ENCODE measurements at regions not wholly inside any gene's neighbourhood (a gene's known extent, or its start where the extent isn't known, plus 50 kb on each side); places are given as distances from the start of the nearest gene placed in this dataset.
"Not testable (repeated sequence)": the region's sequence is repeated elsewhere in the genome, so short reads cannot be mapped to it uniquely, and the experiment has no call there.

DNA sequence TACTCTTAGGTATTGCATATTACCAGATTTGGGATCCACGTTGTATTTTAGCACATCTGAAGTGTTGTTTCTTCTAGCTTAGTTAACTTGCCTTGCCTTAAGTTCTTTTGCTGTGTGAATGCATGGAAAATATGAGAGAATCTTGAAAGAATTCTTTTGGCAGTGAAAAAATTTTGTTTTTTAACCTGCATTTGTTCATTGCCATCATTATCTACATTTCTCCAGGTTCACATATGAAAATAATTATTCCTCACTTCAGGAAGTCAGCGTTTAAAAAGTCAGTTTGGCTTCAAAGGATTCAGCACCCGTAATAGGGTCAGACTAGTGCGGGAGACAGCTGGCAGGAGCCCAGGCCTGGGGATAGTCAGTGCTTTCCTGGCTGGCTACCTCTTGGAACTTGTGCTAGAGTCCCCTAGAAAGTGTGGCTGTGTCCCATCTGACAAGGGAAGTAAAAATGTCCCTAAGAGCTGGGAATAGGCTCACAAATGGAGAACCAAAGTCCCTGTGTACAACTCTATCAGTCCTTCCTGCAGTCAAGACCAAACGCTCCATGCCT lies 251.9 kb upstream of the KLF3 start:
- peaks cover 3% of the 10 kb centered on the region for H3K27me3 Mint-ChIP-seq (ENCODE audit: unreplicated experiment)
- H3K9me3 Mint-ChIP-seq (ENCODE audit: unreplicated experiment) = no peaks in the 10 kb centered on the region
- TF ChIP-seq, protein P1, sequence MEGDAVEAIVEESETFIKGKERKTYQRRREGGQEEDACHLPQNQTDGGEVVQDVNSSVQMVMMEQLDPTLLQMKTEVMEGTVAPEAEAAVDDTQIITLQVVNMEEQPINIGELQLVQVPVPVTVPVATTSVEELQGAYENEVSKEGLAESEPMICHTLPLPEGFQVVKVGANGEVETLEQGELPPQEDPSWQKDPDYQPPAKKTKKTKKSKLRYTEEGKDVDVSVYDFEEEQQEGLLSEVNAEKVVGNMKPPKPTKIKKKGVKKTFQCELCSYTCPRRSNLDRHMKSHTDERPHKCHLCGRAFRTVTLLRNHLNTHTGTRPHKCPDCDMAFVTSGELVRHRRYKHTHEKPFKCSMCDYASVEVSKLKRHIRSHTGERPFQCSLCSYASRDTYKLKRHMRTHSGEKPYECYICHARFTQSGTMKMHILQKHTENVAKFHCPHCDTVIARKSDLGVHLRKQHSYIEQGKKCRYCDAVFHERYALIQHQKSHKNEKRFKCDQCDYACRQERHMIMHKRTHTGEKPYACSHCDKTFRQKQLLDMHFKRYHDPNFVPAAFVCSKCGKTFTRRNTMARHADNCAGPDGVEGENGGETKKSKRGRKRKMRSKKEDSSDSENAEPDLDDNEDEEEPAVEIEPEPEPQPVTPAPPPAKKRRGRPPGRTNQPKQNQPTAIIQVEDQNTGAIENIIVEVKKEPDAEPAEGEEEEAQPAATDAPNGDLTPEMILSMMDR (IDR thresholded peaks at IDR 0.05; ENCODE audit: unreplicated experiment) = no peak
- peaks cover 21% of the 10 kb centered on the region for H3K4me1 Mint-ChIP-seq (ENCODE audit: unreplicated experiment)
- DNase-seq (ENCODE audit: low spot score) = no peak
- no peak overlapping the region for H3K4me3 Mint-ChIP-seq (ENCODE audit: unreplicated experiment)
- no peaks in the 10 kb centered on the region for H3K36me3 Mint-ChIP-seq (ENCODE audit: low read depth, unreplicated experiment)
- no peak overlapping the region for H3K27ac Mint-ChIP-seq (ENCODE audit: unreplicated experiment)

DNA sequence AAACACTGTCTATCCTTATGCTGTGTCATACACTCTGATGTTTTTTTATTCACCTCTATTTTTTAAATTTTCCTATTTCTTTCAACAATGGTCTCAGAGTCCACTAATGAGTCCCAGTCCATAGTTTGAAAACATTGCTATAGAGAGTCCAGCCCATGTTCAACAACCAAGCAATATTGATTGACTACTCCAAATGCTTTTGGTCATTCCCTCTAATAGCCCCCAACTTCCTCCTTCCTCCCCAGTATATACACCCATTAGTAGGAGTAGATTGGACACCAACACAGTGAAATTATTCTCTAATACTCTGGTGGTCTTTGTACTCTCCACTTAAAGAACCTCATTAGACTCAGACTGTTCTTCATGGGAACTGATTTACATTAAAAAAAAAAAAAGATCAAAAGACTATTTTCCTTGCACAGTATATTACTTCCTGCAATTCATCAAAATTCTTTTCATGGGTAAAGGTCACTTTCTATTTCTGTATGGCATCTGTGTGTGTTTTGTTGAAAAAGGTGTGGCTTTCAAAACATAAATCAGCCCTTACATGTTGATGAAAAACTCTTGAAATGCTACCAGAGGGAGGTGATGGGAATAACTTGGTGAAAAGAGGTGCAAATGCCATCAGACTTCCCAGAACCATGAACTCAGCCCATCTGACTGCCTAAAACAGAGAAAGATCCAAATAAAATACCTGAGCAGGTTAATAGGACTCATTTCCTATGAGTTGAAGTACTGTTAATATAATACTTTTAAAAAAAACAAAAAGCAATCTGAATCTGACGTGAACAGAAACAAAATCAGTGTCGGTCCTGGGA lies 250.3 kb upstream of the KLF3 start:
- DNase-seq (ENCODE audit: low spot score) = no peak
- H3K9me3 Mint-ChIP-seq (ENCODE audit: unreplicated experiment) = no peaks in the 10 kb centered on the region
- TF ChIP-seq, protein P1 (IDR thresholded peaks at IDR 0.05; ENCODE audit: unreplicated experiment) = no peak
- peaks cover 4% of the 10 kb centered on the region for H3K36me3 Mint-ChIP-seq (ENCODE audit: low read depth, unreplicated experiment)
- no peak overlapping the region for H3K4me3 Mint-ChIP-seq (ENCODE audit: unreplicated experiment)
- H3K4me1 Mint-ChIP-seq (ENCODE audit: unreplicated experiment) = peaks cover 21% of the 10 kb centered on the region
- H3K27me3 Mint-ChIP-seq (ENCODE audit: unreplicated experiment) = peaks cover 3% of the 10 kb centered on the region
- H3K27ac Mint-ChIP-seq (ENCODE audit: unreplicated experiment) = no peak overlapping the region

DNA sequence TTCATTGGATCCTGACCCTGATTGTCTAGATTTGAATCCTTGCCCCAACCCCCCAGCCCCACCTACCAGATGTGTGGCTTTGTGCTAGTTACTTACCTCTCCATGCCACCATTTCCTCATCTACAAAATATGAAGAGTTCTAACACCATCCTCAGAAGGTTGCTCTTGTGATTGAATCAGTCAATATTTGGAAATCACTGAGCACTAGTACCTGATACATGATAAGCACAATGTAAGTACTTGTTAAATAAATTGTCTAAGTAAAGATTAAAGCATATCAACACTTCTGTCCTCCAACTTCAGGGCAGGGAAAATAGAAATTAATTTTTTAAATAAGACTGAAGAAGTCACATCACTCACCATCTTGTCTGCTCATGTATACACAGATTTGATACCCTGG lies 249.6 kb upstream of the KLF3 start:
- Mint-ChIP-seq H3K4me1 (ENCODE audit: unreplicated experiment) (peaks cover 21% of the 10 kb centered on the region), H3K27me3 (ENCODE audit: unreplicated experiment) (peaks cover 3% of the 10 kb centered on the region), H3K4me3 (ENCODE audit: unreplicated experiment) (no peak overlapping the region), H3K27ac (ENCODE audit: unreplicated experiment) (no peak overlapping the region), H3K9me3 (ENCODE audit: unreplicated experiment) (no peaks in the 10 kb centered on the region), H3K36me3 (ENCODE audit: low read depth, unreplicated experiment) (peaks cover 5% of the 10 kb centered on the region)
- TF ChIP-seq, protein P1 (IDR thresholded peaks at IDR 0.05; ENCODE audit: unreplicated experiment) = no peak
- no peak for DNase-seq (ENCODE audit: low spot score)

DNA sequence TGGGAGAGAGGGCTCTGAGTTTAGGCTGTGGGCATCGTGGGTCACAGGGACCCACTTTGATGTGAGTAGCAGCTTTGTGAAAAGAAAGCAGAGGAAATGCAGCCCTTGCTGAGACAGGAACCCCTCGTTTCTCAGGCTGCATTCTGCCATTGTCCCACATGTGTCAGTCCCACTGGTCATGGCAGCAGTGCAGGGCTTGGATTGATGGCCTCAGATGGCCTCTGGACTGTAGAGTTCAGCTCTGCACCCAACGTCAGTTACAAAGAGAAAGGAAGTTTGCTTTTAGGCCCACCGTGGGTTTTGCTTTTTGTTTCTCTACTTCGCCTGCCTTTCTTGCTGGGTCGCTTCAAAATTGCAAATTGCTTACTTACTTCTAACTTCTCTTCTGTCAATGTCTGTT lies 248.3 kb upstream of the KLF3 start:
- Mint-ChIP-seq H3K4me3 (ENCODE audit: unreplicated experiment) (no peak overlapping the region), H3K9me3 (ENCODE audit: unreplicated experiment) (no peaks in the 10 kb centered on the region), H3K4me1 (ENCODE audit: unreplicated experiment) (peaks cover 17% of the 10 kb centered on the region), H3K36me3 (ENCODE audit: low read depth, unreplicated experiment) (peaks cover 5% of the 10 kb centered on the region), H3K27me3 (ENCODE audit: unreplicated experiment) (no peaks in the 10 kb centered on the region), H3K27ac (ENCODE audit: unreplicated experiment) (no peak overlapping the region)
- TF ChIP-seq, protein P1 (IDR thresholded peaks at IDR 0.05; ENCODE audit: unreplicated experiment) = no peak
- DNase-seq (ENCODE audit: low spot score) = peak; percentile 3

DNA sequence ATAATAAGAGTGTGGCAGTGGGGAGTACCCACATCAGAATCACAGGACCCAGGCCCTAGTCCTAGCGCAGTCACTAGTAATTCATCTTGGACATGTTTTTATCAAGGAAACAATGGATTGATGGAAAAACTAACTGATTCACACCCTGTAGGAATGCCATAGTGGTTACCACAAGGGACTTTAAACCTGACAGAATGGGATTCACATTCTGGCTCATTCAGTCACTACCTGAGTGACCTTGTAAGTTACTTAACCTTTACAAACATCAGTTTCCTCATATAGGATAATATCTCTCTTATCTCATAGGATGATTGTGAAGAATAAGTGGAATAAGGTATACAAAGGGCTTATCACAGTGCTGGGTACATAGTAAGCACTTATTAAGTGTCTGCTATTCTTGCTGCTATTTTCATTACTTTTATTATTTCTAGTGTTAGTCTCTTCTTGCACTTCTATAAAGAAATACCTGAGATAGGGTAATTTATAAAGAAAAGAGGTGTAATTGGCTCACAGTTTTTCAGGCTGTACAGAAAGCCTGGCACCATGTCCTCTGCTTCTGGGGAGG lies 247.5 kb upstream of the KLF3 start:
- peaks cover 16% of the 10 kb centered on the region for H3K4me1 Mint-ChIP-seq (ENCODE audit: unreplicated experiment)
- no peak overlapping the region for H3K4me3 Mint-ChIP-seq (ENCODE audit: unreplicated experiment)
- H3K27ac Mint-ChIP-seq (ENCODE audit: unreplicated experiment) = no peak overlapping the region
- TF ChIP-seq, protein P1 (IDR thresholded peaks at IDR 0.05; ENCODE audit: unreplicated experiment) = no peak
- H3K9me3 Mint-ChIP-seq (ENCODE audit: unreplicated experiment) = no peaks in the 10 kb centered on the region
- no peak for DNase-seq (ENCODE audit: low spot score)
- H3K27me3 Mint-ChIP-seq (ENCODE audit: unreplicated experiment) = no peaks in the 10 kb centered on the region
- peaks cover 5% of the 10 kb centered on the region for H3K36me3 Mint-ChIP-seq (ENCODE audit: low read depth, unreplicated experiment)

DNA sequence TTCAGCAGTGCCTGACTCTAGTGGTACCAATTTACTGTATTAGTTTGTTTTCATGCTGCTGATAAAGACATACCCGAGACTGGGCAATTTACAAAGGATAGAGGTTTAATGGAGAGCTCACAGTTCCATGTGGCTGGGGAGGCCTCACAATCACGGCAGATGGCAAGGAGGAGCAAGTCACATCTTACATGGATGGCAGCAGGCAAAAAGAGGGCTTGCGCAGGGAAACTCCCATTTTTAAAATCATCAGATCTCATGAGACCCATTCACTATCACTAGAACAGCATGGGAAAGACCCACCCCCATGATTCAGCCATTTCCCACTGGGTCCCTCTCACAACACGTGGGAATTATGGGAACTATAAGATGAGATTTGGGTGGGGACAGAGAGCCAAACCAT lies 243.7 kb upstream of the KLF3 start:
- H3K4me1 Mint-ChIP-seq (ENCODE audit: unreplicated experiment) = peaks cover 26% of the 10 kb centered on the region
- not testable (repeated sequence) for H3K27ac Mint-ChIP-seq (ENCODE audit: unreplicated experiment); DNase-seq (ENCODE audit: low spot score); H3K9me3 Mint-ChIP-seq (ENCODE audit: unreplicated experiment); H3K27me3 Mint-ChIP-seq (ENCODE audit: unreplicated experiment); H3K36me3 Mint-ChIP-seq (ENCODE audit: low read depth, unreplicated experiment); H3K4me3 Mint-ChIP-seq (ENCODE audit: unreplicated experiment)
